Sigmoid colon (tissue), 4 donors: ENCODE measurements at regions not wholly inside any gene's neighbourhood (a gene's known extent, or its start where the extent isn't known, plus 50 kb on each side); places are given as distances from the start of the nearest gene placed in this dataset.

ENCODE experiments used
- EP300 ChIP-seq, 4 donors: sonication (generic); formaldehyde crosslinking; IDR thresholded peaks; one replicate each; pipeline ENCODE4 v1.6.1; 2017; ENCODE audit warnings: antibody characterized with exemption in 4 of 4
- POLR2A ChIP-seq, 2 donors: fragments of 450-650 bp; IDR thresholded peaks; one replicate each; pipeline ENCODE4 v1.6.1; 2016; ENCODE audit warnings: antibody characterized with exemption in 2 of 2, mild to moderate bottlenecking in 2 of 2, moderate library complexity in 2 of 2
- POLR2AphosphoS5 ChIP-seq, 4 donors: sonication (generic); formaldehyde crosslinking; IDR thresholded peaks; one replicate each; pipeline ENCODE4 v1.6.1; 2017; ENCODE audit warnings: antibody characterized with exemption in 4 of 4
- TF ChIP-seq, protein P1 (sequence below), 4 experiments: fragments of 450-650 bp in 3 of 4; fragments of 200-600 bp in 1 of 4; IDR thresholded peaks; one replicate each; pipeline ENCODE4 v1.5.1; 2016 to 2019; ENCODE audit warnings: antibody characterized with exemption in 4 of 4, mild to moderate bottlenecking in 3 of 4, moderate library complexity in 2 of 4

DNA sequence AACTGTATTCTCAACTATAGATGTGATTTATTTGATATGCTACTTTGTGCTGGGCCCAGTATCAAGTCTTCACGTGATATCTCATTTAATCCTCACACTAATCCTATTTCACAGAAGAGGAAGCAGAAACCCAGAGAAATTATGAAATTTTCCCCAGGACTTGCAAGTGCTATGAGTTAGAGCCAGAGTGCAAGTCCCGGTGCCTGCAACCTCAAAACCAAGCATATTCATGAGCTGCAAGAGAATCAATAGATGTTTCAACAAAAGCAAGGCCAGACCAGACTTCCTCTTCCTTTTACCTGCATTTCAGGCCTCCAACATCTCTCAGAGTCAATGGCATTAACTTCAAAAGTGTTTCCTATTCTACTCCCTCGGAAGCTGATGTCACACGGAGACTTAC lies 92.2 kb upstream of the GATB start:
- TF ChIP-seq, protein P1, sequence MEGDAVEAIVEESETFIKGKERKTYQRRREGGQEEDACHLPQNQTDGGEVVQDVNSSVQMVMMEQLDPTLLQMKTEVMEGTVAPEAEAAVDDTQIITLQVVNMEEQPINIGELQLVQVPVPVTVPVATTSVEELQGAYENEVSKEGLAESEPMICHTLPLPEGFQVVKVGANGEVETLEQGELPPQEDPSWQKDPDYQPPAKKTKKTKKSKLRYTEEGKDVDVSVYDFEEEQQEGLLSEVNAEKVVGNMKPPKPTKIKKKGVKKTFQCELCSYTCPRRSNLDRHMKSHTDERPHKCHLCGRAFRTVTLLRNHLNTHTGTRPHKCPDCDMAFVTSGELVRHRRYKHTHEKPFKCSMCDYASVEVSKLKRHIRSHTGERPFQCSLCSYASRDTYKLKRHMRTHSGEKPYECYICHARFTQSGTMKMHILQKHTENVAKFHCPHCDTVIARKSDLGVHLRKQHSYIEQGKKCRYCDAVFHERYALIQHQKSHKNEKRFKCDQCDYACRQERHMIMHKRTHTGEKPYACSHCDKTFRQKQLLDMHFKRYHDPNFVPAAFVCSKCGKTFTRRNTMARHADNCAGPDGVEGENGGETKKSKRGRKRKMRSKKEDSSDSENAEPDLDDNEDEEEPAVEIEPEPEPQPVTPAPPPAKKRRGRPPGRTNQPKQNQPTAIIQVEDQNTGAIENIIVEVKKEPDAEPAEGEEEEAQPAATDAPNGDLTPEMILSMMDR (IDR thresholded peaks at IDR 0.05): no peak
- no peak for TF ChIP-seq EP300 (IDR thresholded peaks at IDR 0.05)
- TF ChIP-seq POLR2A (IDR thresholded peaks at IDR 0.05): no peak
- no peak for TF ChIP-seq POLR2AphosphoS5 (IDR thresholded peaks at IDR 0.05)
